NCI-H2227 (cell line): ENCODE measurements at regions not wholly inside any gene's neighbourhood (a gene's known extent, or its start where the extent isn't known, plus 50 kb on each side); places are given as distances from the start of the nearest gene placed in this dataset.
A peak's percentile ranks its signal among the peaks of the same experiment; 100 is the strongest.

Experiments
- DNase-seq: peaks from one replicate; lab custom pipeline; 2025; ENCODE audit not compliant: unreplicated experiment; lab: John Stamatoyannopoulos, UW

DNA sequence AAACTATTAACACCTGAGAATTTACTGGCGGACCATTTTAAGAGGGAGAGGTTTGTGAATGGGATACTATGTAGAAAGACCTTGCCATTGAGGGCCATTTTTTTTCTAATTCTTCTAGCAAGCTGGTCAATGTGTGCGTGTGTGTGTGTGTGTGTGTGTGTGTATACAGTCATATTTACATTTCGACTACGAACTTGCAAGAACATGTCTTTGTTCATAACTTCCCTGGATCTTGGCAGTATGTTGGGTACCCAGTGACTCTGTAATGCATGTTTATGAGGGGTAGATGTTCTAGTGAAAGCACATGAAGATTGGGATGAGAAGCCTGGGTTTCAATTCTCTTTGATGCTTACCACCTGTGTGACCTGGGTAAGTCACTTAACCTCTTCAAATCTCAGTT, 133.6 kb downstream of the UBE2E3 start:
- DNase-seq = no peak

DNA sequence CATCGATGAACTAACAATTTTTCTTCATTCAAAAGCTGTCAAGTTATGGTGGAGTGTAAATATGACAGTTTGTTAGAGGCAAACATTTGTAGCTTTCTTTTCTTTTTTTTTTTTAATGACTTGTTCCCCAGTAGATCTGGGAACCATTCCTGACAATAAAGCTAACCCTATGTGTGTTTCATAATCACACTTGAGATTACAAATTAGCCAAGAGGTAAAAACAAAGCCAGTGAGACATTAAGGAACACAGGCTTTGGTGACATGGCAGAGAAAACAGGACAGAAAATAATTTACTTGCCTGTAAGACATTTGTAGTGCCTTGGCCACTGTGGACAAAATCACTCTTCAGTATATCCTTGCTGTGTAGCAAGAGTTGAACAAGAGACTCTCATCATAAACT, 135.9 kb downstream of the UBE2E3 start:
- DNase-seq = no peak

GRCh38 chr2:181117206-181117925, 137.0 kb downstream of the UBE2E3 start:
- peak; percentile 31 for DNase-seq

GRCh38 chr2:181120625-181121024, 140.2 kb downstream of the UBE2E3 start:
- no peak for DNase-seq

GRCh38 chr2:181121996-181122395, 141.6 kb downstream of the UBE2E3 start:
- no peak for DNase-seq

DNA sequence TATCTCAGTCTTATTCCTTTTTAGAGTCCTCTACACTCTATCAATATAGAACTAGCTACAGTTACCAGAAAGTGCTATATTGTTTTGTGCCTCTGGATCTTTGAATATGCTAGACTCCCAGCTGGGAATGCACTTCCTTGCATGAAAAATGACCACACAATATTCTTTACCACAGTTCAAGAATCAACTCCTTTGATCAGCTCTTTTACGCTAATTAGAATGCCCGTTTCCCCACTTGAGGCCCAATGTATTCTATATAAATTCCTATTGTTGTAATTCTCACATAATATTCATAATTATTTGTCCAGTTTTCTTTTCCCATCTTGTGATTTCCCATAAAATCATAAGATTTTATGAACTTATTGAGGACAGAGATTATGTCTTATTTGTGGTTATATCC, 142.2 kb downstream of the UBE2E3 start:
- no peak for DNase-seq

GRCh38 chr2:181123798-181124231, 143.4 kb downstream of the UBE2E3 start:
- DNase-seq = no peak

DNA sequence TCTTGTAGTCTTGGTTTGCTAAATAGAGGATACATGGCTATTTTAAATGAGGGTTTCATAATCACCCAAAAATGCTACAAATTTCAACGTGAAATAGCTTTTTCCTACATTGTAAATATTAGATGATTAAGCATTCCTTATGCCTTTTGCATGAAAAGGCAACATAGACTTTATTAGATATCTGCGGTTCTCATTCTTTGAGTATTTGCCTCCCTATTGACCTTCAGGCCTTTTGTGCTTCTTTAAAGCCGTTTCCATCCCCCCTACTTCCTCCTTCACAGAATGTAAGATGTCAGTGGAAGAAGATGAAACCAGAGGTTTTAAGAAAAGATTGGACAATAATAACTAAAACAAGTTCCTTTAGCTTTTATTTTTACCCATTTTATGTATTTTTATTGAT, 144.1 kb downstream of the UBE2E3 start:
- no peak for DNase-seq

DNA sequence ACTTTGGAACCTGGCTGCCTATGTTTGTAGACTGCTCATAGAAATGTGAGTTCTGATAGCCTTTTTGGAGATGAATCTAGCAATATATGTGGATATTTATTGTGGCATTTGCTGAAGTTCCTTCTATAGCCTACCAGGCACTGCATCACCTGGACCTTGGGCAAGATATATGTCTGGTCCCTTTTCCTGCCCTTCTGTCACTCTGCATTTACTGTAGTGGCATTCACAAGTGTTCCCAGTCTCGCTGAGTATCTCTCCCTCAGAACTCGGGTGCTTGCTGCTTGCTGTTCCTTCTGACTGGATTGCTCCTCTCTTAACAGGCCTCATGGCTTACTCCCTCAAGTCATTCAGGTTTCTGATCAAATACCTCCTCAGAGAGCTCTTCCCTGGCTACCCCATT, 145.0 kb downstream of the UBE2E3 start:
- no peak for DNase-seq

DNA sequence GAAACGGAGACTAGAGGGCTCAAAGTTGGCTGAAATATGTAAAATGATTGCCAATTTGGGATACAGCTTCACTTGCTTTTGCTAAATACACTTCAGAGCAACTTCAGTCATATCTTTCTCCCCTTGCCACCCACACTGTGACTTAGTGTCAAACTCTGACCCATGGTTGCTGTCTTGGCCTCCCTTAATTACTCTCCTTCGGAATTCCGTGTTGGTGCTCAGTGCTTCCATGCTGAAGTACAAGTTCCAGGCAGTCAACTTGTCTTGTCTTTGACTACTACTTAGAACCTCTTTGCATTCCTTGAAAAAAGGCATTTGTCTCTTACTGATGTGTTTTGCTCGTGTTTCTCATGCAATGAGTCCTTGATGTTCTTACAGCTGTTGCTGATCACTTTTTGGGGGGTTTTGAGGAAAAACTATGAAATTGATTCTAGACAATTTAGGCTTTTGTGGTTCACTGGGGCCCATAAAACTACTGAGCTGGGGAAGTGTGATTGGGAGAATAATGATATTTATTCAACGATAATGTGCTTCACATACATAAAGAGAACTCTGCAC, 146.0 kb downstream of the UBE2E3 start:
- DNase-seq = no peak

DNA sequence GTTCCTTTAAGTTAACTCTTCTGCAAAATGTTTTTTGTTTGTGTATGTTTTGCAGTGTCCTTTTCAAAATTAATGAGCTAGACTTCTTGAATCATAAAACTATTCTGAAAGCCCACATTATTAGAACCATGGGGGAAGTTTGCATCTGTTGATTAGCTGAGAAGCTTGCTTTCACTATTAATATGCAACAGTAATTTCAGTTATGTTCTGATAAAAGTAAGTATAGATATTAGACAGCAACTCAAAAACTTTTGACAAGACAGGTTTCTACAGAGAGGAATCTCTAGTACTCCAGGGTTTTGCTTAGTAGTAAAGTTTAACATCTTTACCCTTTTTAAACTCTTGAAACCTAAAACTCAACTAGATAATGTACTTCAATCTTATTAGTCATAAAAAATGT, 147.8 kb downstream of the UBE2E3 start:
- DNase-seq = no peak

- no peak for DNase-seq
Measured at GRCh38 chr2:181129364-181130056, 149.1 kb downstream of the UBE2E3 start.

DNA sequence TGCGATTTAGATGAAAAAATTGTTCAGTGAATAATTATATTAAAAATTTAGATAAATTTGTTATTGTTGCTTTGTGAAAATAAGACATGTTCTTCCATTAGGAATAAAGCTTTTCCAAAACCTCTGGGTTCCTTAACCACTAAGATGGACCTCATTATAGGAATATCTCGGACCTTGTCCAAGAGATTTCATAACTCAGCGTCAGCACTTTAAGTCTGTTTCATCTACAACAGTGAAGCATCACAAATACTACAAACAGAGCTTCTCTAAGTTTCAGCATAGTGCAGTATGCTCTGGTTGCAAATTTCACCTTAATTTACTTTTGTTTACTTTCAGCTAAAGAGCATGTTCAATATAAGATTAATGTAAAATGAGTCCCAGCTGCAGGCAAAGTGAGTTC, 150.3 kb downstream of the UBE2E3 start:
- DNase-seq = no peak

DNA sequence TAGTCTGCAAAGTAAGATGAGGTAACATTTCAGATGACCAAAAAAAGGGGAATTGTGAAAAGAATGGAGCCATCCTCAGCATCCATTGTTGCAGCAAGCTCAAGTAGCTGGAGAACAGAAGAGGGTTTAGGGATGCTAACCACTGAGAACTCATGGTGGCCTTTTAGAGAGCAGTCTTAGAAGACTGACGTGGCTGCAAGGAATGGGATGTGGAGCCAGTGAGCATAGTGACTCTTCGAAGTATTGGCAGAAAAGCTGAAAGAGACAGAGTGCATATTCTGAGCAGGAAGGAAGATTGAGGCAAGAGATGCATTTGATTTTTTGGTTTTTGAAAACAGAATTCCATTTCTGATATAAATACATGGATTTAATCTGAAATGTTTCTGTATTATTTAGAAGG, 151.2 kb downstream of the UBE2E3 start:
- DNase-seq = no peak

DNA sequence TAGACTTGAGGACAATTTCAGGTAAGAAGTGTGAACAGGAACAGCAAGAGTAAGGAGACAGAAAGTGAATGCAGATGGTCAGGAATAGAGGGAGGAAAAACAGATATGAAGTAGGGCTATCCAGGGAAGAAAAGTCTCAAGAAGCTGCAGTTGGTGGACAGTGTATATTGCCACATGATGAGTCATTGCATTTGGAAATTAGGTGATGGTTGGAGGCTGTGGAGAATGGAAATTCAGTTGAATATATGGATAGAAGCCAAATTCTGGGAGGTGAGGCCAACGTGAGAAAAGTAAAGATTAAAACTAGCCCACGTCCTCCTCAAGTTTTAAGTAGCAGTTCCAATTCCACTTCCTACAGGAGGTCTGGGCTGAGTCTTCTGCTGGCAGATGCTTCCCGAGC, 158.4 kb downstream of the UBE2E3 start:
- DNase-seq = no peak

DNA sequence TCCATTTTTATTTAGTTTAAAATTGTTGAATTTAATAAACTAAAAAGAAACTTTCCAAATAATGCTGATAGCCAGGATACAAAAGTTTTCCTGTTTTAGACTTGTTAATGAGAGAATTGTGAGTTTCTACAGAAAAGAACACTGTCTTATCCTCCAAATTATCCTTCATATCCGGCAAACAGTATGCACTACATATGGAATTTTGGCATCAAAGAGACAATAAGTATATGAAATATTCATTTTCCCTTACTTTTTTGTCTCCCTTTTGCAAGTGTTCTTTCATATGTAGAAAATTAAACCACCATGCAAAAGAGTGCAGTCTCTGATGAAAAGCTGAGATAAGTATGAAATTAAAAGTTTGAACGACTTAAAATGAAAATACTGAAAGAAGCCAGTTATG, 159.4 kb downstream of the UBE2E3 start:
- DNase-seq = no peak

DNA sequence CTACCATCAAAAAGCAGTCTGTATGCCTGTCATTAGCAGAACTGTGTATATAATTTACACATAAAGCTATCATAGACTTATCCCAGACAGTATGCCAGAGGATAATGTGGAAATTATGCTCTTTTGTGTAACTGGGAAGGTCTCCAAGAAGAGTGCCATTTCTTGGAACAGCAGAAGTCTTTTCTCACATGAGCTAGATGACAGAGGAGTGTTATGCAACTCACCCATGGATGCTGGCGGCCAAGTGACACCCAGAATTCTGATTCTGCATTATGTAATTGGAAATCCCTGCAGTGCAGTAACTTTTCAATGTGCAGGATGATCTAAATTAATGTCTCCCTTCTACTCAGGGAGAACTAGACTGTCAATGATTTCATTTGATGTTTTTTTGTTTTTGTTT, 160.0 kb downstream of the UBE2E3 start:
- peak; percentile 93 for DNase-seq

GRCh38 chr2:181140928-181141327, 160.5 kb downstream of the UBE2E3 start:
- no peak for DNase-seq

GRCh38 chr2:181141676-181142075, 161.3 kb downstream of the UBE2E3 start:
- no peak for DNase-seq

GRCh38 chr2:181142514-181142913, 162.1 kb downstream of the UBE2E3 start:
- DNase-seq = no peak

DNA sequence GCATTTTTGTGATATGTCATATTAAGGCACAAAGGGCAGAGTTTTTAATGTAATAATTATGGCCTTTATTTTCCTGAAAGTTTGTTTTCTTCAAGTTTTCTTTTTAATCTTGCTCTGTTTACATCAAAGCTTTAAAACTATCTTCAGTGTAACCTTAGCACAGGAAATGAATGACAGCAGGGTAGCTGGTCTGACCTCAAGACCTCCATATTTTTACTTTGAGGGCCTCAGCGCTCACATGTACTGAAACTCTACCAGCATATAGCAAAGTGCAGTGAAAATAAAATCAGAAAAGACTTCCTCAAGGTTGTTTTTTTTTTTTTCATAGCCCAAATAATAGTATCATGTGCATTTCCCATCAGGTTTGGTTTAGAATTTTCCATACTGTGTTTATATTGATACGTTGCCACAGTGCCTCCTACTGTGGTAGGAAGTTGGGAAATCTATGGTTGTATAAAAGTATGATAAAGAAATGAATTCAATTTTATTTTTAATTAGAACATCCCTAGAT, 163.4 kb downstream of the UBE2E3 start:
- DNase-seq = no peak

DNA sequence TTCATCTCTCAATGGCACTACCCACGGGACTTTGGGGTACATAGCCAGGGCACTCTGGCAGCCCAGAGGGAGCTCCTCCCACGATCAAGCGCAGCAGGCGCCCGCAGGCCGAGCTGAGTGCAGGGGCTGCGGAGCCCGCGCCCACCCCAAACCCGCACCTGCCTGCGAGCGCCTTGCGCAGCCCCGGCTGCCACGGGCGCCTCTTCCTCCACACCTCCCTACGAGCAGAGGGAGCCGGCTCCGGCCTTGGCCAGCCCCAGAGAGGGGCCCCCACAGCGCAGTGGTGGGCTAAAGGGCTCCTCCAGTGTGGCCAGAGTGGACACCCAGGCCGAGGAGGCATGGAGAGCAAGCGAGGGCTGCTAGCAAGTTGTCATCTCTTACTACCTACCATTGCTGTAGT, 165.2 kb downstream of the UBE2E3 start:
- no peak for DNase-seq
